ENCODE measurements at regions not wholly inside any gene's neighbourhood (a gene's known extent, or its start where the extent isn't known, plus 50 kb on each side); places are given as distances from the start of the nearest gene placed in this dataset.
"Not testable (repeated sequence)": the region's sequence is repeated elsewhere in the genome, so short reads cannot be mapped to it uniquely, and the experiment has no call there.

DNA sequence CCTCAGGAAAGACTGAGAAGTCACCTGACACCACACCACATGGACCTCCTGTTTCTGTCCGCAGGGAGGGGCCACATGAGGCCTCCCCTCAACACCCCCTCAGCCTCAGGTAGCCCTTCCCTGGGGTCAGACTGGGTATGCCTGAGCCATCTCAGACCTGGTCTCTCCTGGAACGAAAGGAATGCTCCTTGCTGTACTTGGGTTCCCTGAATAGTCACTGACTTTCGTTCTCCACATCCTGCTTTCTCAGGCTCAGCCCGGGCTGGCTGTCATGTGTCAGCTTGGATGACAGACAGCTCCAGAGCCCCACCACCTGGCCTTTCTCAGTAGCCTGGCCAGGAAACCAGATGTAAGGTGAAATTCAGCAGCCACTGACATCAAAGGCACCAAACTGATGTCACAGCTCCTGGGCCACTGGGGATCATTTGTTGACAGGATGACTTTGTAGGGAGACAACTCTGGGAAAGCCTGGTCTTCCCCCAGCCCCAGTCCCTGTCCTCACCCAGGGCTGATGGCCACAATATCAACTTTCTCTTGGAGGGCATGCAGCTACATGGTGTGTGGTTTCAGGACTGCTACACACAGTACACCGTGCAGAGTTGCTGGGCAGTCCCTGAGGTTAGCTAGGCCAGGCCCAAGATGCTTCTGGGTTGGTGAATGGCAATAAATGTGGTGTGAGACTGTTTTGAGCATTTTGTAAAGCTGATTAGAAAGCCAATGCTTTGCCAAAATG is 141.4 kb upstream of the MRPS22 start:
- no peak for ATAC-seq

DNA sequence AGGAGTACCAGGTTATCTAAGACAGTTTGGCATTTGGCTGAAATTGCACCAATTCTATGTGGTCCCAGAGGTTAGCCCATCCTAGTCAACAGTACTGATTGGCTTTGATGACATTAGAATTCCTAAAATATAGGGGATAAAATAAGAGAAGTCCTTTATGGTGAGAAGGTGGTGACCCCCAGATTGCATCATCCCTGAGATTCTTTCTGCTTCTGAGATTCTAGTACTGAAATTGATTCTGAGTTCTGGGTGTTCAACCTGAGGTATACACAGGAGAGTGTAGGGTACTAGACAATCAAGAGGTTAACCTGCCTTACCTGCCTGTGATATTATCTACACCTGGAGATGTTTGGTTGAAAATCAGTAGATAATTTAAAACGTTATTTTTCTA is 140.9 kb upstream of the MRPS22 start:
- ATAC-seq = no peak

DNA sequence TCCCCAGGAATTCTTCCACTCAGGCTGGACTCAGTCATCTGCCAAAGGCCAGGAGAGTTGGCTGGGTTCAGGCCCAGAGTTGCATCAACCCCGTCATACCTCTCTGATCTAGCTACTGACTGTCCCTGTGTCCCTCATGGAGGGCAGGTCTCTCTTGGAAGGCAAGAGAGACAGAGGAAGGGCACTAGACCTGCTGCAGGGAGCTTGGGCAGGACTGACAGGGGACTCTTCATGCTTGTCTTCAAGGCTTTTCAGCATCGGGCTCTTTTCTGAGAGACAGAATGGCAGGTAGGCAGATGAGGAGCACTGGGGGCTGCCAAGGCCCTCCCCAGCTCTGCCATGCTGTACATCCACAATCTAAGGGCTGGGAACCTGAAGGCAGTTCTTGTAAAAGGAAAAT is 140.1 kb upstream of the MRPS22 start:
- ATAC-seq = no peak

DNA sequence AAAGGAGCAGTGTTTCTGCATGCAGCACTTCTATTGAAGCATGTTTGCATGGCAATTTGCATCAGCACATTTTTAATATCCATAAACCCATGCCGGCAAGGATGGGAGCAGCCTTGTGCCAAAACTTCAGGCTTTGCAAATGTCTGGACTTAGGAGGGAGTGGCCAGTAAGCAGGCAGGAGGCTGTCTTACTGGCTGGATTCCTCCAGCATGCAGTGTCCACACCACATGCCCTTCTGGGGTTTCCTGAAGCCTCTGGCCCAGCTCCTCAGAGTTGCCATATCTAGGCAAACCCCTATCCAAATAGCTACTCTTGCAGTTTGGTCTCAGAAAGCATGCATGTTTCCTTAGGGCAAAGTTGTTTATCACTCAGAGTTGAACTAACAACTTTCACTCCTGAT is 139.1 kb upstream of the MRPS22 start:
- ATAC-seq = no peak

DNA sequence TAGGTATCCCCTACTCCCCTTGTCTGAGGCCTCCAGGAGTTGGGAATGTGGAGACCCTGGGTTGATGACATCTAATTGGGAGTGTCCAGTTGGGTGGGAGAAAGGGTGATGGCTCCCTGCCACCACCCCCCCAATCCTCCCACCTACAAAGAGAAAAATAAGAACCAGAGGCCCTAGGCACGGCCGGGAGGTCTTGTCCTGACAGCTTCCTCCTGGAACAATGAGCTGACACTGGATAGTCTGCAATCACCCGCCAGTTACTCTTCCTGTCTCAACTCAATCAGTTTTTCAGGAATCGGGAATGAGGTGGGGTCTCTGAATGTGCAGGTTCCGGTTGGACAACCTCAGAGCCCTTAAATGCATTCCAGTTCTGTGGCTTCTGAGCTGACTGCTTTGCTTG is 129.9 kb upstream of the MRPS22 start:
- ATAC-seq = no peak

DNA sequence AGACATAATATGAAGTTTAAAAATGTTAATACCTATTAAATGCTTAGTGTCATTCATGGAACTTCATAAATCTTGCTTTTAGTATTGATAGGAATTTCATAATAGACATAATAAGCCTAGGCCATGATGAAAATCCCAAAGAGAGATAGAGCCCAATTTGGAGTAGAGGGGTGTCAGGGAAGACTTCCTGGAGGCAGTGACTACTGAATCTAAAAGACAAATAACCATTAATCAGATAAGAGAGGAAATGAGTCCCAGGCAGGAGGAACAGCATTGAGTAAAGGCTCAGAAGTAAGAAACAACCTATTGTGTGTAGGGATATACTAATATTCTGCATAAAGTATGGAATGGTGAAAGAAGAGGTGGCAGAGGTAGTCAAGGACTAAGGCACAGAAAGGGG is 126.9 kb upstream of the MRPS22 start:
- ATAC-seq = no peak

DNA sequence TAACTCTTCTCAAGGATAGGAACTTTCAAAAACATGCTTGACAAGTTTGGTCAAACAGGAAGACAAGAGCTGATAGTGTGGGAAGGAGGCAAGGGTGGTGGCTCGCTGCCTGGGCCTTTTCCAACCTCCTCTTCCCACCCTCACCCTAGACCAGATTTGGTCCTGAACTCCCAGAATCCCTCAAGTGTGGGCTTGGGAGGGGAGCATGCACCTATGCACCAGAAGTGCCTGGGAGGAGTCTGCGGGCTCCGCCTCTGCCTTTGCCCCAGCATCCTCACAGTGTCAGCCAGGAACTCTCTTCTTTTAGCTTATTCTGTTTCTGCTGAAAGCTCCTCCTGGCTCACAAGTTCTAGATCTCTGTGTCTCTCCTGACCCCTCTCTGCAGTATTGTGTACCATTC is 126.2 kb upstream of the MRPS22 start:
- ATAC-seq = peak in 1 of 2 donors; percentile 17

DNA sequence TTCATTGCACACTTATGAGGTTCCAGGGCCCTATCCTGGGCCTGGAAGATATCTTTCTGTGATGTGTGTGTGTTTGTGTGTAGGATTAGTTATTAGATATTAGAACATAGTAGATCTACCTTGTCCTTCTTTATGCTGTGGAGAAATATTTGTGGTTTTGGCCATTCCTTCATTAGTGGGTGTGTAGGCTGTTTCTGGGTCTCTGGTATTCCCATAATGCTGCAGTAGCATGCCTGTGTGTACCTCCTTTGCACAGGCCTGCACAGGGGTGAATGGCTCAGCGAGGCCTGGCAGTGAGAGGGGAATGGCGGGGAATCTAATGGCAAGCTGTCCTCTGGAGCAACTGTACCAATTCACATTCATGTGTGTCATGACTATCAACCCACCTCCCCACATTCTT is 125.8 kb upstream of the MRPS22 start:
- ATAC-seq = no peak

DNA sequence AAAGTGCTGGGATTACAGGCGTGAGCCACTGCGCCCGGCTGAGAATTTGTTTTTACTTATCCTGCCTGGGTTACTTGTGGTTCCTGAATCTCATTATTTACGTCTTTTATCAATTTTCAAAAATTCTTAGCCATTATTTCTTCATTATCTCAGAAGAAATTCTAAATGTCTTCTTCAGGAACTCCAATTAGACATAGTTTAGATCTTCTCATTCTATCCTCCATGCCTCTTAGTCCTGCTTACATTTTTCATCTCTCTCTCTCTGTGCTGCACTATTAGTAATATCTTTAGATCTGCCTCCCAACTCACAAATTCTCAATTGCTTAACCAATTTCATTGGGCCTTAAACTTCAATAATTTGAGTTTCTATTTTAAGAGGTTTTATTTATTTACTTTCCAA is 124.4 kb upstream of the MRPS22 start:
- ATAC-seq = no peak

DNA sequence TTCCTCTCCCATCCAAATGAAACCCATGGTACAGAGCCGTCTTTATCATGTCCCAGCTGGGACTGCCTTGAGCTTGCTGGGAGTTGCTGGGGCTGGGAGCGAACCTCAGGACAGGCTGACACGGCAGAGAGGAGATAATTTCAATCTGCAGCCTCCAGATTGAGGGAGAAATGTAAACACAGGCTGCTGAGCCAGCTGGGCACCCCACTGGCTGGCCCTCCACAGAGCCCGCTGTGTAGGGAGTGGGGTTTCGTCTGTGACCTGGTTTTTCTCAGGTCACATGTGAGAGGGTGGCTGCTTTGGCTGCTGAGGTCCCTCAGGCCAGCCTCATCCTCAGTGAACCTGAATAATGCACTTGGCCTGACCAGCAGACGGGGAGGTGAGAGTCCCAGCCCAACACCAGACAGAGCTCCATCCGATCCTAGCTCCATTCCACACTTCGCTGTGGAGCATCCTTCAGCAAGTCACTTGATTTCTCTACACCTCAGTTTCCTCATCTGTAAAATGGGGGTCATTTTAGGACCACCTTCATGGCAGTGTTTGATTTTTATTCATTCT is 121.6 kb upstream of the MRPS22 start:
- ATAC-seq = no peak

DNA sequence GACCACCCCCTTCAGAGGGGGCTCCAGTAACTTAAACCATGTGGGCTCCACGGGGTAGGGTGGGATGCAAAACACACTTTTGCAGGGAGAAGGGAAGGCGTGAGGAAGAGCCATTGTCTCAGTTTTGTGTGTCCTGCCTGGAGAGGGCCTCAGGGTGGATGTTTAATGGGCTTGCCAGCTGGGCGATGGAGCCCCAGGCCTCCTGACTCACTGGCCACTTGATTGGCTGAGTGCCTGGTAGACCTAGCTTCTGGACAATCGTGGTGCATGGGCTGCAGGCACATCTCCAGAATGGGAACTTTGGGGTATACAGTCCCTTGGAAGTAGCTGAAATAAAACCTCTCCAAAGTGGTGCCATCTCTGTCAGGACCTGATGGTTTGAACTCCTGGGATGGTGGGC is 118.3 kb upstream of the MRPS22 start:
- ATAC-seq = no peak

DNA sequence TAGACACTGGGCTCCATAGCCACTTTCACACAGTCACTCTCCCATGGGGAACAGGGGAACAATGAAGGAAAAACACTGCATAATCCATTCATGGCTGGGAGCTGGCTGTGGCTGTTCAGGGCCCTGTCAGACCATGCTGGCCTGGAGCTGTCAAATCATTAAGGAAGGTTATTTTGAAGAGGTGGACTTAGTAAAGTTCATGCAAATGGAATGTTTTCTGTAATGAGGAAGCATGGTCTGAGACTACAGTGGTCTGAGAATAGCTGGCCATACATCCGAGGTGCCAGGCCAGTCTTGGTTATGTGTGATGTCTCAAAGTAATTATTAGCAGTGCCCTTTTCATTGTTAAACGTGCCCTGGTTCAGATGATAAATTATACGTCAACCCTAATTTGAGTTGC is 117.1 kb upstream of the MRPS22 start:
- no peak for ATAC-seq

DNA sequence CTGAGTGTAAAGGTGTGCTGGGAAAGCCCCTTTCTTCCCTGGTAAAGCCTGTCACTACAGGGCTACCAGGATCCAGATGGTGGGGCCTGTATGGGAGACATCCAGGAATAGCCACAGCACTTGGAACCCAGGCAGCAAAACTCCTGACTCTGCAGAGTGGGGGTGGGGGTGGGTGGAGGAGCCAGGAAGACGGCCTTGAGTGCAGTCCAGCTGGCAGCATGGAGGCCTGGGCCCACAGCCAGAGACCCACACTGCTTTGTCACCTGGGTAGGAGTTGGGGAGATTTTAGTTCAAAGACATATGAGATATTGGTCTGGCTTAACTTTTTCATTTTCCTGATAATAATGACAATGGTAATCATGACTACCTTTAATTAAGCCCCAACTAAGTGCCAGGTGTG is 116.7 kb upstream of the MRPS22 start:
- ATAC-seq = no peak

DNA sequence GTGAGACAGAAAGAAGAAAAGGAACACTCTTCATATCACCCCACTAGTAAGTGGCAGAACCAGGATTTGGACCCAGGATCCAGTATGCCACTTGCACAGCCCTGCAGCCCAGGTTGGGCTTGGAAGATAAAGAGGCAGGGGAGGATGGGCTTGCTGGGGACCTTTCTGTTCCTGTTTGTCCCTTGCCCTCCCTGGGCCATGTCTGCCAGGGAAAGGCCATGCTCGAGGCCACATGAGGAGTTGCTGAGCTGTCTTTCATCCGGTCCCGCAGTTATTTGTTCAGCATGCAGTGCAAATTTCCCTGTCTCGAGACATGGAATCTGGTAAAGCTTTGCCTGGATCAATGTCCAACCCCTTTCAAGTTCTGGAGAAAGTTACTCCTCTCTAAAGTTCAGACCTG is 116.0 kb upstream of the MRPS22 start:
- ATAC-seq = no peak

DNA sequence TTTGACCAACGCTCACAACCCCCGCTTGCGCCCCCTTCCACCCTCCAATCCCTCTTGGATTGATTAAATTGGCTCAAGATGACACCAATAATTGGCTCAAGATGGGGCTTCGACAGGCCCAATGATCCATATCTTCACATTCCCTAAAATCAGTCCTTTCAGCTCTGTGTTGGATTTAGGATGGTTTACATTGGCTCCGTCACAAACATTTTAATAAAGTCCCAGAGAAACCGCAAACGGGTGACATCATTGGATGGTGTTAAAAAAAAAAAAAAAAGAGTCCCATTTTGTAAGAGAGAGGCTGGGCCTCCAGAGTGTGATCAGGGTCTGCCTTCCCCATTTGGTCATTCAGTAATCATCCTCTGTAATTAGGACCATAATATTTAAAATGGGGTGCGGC is 113.4 kb upstream of the MRPS22 start:
- no peak for ATAC-seq

DNA sequence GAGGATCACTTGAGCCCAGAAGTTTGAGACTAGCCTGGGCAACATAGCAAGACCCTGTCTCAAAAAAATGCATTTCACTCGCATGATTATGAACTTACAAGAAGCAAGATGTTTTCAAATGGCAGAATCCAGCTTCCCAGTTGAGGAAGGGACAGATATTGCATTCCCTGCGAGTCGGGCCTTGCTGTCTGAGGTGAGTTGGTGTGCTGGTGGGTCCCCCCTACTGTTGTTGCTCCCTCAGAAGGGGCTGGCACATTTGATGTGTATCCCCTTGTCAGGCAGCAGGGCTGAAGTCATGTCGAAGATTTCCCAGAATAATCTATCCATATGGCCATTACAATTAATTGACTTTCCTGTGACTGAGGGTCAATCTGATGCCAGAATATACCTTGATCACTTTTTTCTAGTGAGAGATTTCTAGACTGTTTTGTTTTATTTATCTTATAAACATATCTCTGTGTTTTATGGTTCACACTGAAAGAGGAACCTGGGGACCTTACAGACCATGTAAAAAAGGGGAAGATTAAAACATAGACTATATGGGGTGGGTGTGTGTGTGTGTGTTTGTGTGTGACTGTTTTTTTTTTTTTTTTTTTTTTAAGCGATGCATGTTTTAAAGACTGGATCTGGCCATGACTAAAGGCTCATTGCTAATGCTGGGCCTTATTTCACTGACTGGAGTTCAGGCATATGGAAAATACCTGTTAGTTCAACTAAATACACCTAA is 112.1 kb upstream of the MRPS22 start:
- no peak for ATAC-seq

DNA sequence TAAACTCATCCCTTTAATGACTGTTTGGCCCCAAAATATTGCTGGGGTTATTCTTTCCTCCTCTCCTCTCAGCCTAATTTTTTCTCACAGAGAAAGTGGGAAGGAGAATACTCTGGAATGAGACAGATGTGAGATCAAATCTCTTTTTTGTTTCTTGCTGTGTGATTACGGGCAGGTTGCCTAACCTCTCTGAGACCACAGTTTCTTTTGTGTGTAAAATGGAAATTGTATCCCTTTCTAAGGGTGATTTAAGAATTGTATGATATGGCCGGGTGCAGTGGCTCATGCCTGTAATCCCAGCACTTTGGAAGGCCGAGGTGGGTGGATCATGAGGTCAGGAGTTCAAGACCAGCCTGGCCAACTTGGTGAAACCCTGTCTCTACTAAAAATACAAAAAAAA is 111.5 kb upstream of the MRPS22 start:
- ATAC-seq = not testable (repeated sequence)

DNA sequence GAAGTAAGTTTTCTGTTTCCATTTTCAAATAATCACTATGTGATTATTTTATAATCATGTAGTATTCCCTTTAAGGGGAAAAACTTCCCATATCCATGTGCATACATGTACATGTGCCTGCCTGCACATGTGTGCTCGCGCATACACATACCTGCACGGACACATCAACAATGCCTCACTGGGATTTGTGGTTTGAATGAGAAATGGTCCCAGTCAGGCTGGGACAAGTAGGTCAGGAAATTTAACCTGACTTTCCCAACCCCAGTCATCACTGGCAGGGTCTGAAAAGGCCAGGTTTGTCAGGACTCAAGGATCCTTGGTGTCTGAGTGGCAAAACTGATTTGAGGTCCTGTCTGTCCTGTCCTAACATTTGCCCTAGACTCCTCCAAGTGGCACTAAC is 109.3 kb upstream of the MRPS22 start:
- ATAC-seq = no peak

DNA sequence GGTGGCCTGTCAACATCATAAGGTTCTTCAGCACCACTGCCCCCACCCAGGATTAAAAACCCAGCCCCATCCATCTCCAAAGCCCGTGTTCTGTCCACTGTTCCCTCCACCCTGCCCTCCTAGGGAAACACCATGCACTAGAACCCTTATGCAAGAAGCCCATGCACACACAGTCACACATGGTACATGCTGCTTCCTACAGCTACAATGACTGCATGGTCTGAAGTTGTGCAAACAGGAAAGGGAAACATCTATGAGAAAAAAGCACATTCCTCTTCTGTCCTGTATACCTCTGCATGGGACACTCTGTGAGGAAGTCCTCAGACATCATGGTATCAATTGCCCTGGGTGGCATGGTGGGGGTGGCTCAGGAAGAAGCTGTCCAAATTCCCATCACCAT is 108.6 kb upstream of the MRPS22 start:
- no peak for ATAC-seq

DNA sequence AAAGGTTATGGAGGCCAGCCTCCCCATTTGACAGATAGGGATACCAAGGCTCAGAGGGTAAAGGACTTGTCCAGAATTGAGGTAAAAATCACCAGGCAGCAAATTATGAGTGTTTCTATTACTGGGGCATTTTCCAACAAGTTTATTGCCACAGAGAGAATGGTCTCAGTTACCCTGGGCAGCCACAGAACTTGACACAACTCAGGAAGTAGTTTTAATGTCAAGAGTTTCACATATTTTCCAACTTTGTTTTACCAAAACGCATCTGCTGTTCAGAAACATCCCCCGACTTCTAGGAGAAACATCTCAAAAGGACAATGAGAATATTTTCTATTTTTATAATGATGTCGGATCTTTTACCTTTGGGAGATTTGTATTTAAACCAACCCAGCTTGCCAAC is 107.5 kb upstream of the MRPS22 start:
- ATAC-seq = no peak

DNA sequence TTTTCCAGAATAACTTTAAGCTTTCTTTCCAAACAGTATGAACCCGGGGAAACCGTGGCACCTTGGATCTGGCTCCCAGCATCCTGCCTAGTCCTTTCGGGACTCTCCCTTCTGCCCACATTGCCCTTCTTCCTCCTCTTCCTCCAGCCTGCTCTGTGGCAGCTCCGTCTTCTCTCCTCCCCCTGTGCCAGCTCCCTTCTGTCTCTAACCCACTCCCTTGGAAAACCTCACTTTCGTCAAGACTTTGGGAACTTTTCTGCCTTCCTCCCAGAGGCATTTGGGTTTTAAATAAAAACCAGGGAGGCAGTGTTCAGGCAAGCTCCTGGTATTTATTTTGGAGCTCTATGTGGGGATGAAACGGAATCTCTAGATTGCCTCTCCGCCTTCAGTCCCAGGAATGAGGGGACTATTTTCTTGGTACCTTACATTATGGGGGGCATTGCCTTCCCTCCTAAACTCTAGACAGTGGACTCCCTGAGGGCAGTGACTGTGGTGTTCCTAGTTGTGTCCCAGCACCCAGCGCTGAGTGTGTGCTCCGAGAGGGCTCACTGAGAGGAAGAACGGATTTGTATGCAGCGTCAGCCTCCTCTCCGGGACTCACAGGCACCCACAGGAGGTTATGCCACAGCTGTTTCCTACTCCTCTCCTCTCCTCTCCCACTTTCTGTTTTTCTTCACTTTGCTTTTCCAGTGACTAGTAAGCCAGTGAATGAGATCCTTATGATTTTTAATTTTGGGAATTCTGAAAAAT is 105.4 kb upstream of the MRPS22 start:
- ATAC-seq = no peak

DNA sequence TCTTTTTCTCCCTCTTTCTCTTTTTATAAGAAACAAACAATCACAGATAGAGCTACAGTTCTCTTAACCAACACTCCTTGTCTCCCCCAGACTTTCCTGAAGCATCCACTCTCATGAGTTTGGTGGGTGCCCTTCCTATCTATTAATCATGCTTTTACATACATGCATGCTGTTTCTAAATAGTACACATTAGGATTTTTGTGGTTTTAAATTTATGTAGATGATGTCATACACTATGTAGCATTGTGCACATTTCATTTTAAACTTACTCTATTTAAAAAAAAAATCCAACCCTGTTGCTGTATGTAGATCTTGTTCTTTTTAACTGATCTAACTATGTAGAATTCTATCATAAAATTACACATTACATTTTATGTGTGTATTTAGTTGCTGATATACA is 104.3 kb upstream of the MRPS22 start:
- ATAC-seq = no peak

DNA sequence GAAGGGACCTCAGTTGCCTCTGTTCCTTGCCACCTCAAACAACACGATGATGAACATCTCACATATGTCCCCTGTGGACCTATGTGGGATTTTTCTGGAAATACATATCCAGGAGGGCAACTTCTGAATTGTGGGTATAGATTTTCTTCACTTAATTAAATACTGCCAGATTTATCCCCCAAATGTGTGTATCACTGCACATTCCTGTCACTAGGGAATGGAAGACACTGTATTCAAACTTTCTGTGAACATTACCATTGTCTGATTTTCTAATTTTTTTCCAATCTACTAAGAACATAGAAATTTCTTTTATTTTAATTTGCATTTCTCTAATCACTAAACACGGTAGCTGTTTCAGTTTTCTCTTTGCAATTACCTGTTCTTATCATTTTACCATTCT is 102.0 kb upstream of the MRPS22 start:
- ATAC-seq = no peak

DNA sequence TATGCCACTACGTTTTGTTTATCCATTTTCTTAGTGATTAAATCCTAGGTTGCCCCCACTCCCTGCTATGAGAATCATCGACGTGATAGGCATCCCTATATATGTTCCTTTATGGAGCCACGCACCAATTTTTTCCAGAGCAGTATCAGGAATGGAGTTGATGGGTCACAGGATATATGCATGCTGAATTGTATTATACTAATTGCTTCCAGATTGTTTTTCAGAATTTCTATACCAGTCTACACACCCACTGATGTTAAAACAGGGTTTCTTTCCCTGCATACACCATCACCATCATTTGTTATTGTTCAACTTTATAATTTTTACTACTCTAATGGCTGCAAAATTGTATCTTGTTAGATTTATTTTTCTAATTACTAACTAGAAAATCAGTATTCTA is 100.1 kb upstream of the MRPS22 start:
- no peak for ATAC-seq
